PC-3 (cell line): ENCODE measurements at regions not wholly inside any gene's neighbourhood (a gene's known extent, or its start where the extent isn't known, plus 50 kb on each side); places are given as distances from the start of the nearest gene placed in this dataset.

Source experiments
- ATAC-seq: fragments of 200-7000 bp; cut with Tn5 transposase; 2 replicates; pipeline ENCODE4 v1.9.1; 2020; ENCODE audit warnings: mild to moderate bottlenecking, moderate library complexity
- BruUV-seq: library from RNA; stranded (reverse); fragments of 400-500 nt; replicated peaks from 2 replicates; lab custom pipeline; 2021; lab: Mats Ljungman, UMichigan
- CTCF ChIA-PET: fragments of 300-600 bp; sonication (Branson Sonifier 250); formaldehyde crosslinking; loops from one replicate; lab custom pipeline; 2022; ENCODE audit warnings: antibody characterized with exemption; lab: Charles Lee
- POLR2A ChIA-PET: fragments of 300-600 bp; sonication (Branson Sonifier 250); formaldehyde crosslinking; loops from one replicate; lab custom pipeline; 2022; ENCODE audit warnings: antibody characterized with exemption; ENCODE audit not compliant: unreplicated experiment; lab: Charles Lee
- DNase-seq: peaks from one replicate; pipeline ENCODE4 v3.0.0-alpha.2; 2015
- H2AFZ ChIP-seq: fragments of 300-600 bp; sonication (generic); 2 replicates; pipeline ENCODE4 v1.6.0; 2016; ENCODE audit warnings: antibody characterized with exemption, low read length
- H3F3A ChIP-seq: fragments of 300-600 bp; sonication (generic); one replicate; pipeline ENCODE4 v1.6.0; 2017; ENCODE audit warnings: antibody characterized with exemption, low read length, control low read depth, mild to moderate bottlenecking; ENCODE audit not compliant: unreplicated experiment
- H3K27ac ChIP-seq: fragments of 300-600 bp; sonication (generic); 2 replicates; pipeline ENCODE4 v1.5.1; 2016; ENCODE audit warnings: mild to moderate bottlenecking, low read length
- H3K27me3 ChIP-seq: fragments of 300-600 bp; sonication (generic); 2 replicates; pipeline ENCODE4 v1.6.1; 2016; ENCODE audit warnings: low read length, mixed read lengths
- H3K36me3 ChIP-seq: fragments of 300-600 bp; sonication (generic); 2 replicates; pipeline ENCODE4 v1.6.1; 2016; ENCODE audit warnings: low read depth, mixed run types, low read length, mixed read lengths
- H3K4me1 ChIP-seq: fragments of 300-600 bp; sonication (generic); 2 replicates; pipeline ENCODE4 v1.5.1; 2016; ENCODE audit warnings: low read length; ENCODE audit not compliant: insufficient read depth
- H3K4me2 ChIP-seq: fragments of 300-600 bp; sonication (generic); 2 replicates; pipeline ENCODE4 v1.6.0; 2016; ENCODE audit warnings: low read length
- H3K4me3 ChIP-seq: fragments of 300-600 bp; sonication (generic); 2 replicates; pipeline ENCODE4 v1.5.1; 2016; ENCODE audit warnings: mild to moderate bottlenecking, low read length, mixed read lengths
- H3K79me2 ChIP-seq: fragments of 300-600 bp; sonication (generic); 2 replicates; pipeline ENCODE4 v1.6.1; 2017; ENCODE audit warnings: low read length, mixed read lengths
- H3K9ac ChIP-seq: fragments of 300-600 bp; sonication (generic); 2 replicates; pipeline ENCODE4 v1.6.0; 2016; ENCODE audit warnings: mild to moderate bottlenecking, low read length
- H3K9me2 ChIP-seq: fragments of 300-600 bp; sonication (generic); replicated peaks from 2 replicates; pipeline ENCODE4 v1.6.1; 2016; ENCODE audit warnings: mixed run types, low read length, mixed read lengths
- H3K9me3 ChIP-seq: fragments of 300-600 bp; sonication (generic); 2 replicates; pipeline ENCODE4 v1.6.1; 2016; ENCODE audit warnings: low read length, mixed read lengths
- H4K20me1 ChIP-seq: fragments of 300-600 bp; sonication (generic); 2 replicates; pipeline ENCODE4 v1.6.1; 2016; ENCODE audit warnings: low read length, mixed read lengths
- CTCF ChIP-seq: fragments of 300-600 bp; sonication (generic); conservative IDR thresholded peaks from 2 replicates; pipeline ENCODE4 v1.5.1; 2017; ENCODE audit warnings: antibody characterized with exemption, low read depth, mild to moderate bottlenecking, low read length
- EZH2 ChIP-seq: fragments of 300-600 bp; sonication (generic); IDR thresholded peaks from one replicate; pipeline ENCODE4 v1.6.1; 2017; ENCODE audit warnings: antibody characterized with exemption, mild to moderate bottlenecking, low read length; ENCODE audit not compliant: unreplicated experiment
- EZH2phosphoT487 ChIP-seq: fragments of 300-600 bp; sonication (generic); IDR thresholded peaks from 2 replicates; pipeline ENCODE4 v1.6.1; 2018; ENCODE audit warnings: mild to moderate bottlenecking, antibody characterized with exemption, low read length, borderline replicate concordance
- intact Hi-C: fragments of 100-400 bp; cut with micrococcal nuclease; formaldehyde crosslinking; loops from 2 replicates; pipeline ENCODE4 v1.9.0; 2023

- Histone ChIP-seq H3K4me3 (no peak overlapping the region), H3K9me3 (no peaks in the 10 kb centered on the region), H3K27ac (peak overlapping the region; percentile 66), H3K79me2 (no peaks in the 10 kb centered on the region), H3K27me3 (no peaks in the 10 kb centered on the region), H3F3A (no peaks in the 10 kb centered on the region), H2AFZ (no peak overlapping the region), H3K4me1 (peaks cover 18% of the 10 kb centered on the region), H3K36me3 (no peaks in the 10 kb centered on the region), H3K9ac (peak overlapping the region; percentile 63), H4K20me1 (no peaks in the 10 kb centered on the region), H3K9me2 (no peaks in the 10 kb centered on the region), H3K4me2 (peak overlapping the region; percentile 15)
- POLR2A ChIA-PET: no interaction called here
- ATAC-seq: no peak
- TF ChIP-seq EZH2: no peak
- TF ChIP-seq CTCF: no peak
- no peak for TF ChIP-seq EZH2phosphoT487
- no TSS peak for BruUV-seq
- CTCF ChIA-PET: no interaction called here
- DNase-seq: no peak
- intact Hi-C loops: loop anchor here (2.0 to 5.0 kb wide), 2 partner anchors 108 to 422 kb away; no protein-coding TSS in a partner anchor
These were observed 725.4 kb upstream of the NR2F2 start for GRCh38 chr15:95605098-95605497.

DNA sequence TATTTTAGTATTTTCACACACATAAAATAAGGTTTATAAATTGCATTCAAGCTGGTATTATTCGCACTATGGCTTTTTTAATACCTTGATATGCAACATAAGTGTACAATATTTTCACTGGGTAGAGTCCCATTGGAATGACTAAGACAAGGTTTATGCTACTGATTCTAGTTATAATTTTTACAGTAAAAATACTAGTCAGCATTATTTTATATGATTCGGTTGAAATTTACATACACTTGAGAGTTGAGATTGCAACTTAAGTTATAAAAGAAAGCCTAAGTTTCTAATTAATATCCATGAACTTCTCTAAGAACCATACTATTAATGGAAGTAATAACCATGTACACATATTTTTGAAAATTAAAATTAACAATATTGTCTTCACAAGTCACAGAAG, 723.9 kb upstream of the NR2F2 start:
- BruUV-seq: no TSS peak
- Histone ChIP-seq H3K9ac (no peak overlapping the region), H3K4me1 (peaks cover 18% of the 10 kb centered on the region), H3K4me2 (no peak overlapping the region), H2AFZ (no peak overlapping the region), H3K36me3 (no peaks in the 10 kb centered on the region), H3K4me3 (no peak overlapping the region), H3F3A (no peaks in the 10 kb centered on the region), H3K9me2 (no peaks in the 10 kb centered on the region), H3K27me3 (no peaks in the 10 kb centered on the region), H4K20me1 (no peaks in the 10 kb centered on the region), H3K9me3 (no peaks in the 10 kb centered on the region), H3K27ac (no peak overlapping the region), H3K79me2 (no peaks in the 10 kb centered on the region)
- POLR2A ChIA-PET: no interaction called here
- TF ChIP-seq EZH2phosphoT487 (no peak), CTCF (no peak), EZH2 (no peak)
- intact Hi-C loops: loop anchor here (5.0 kb wide), 1 partner anchor 421 kb away; no protein-coding TSS in a partner anchor
- no peak for DNase-seq
- CTCF ChIA-PET: no interaction called here
- no peak for ATAC-seq

GRCh38 chr15:95608371-95608770, 722.1 kb upstream of the NR2F2 start:
- H4K20me1 ChIP-seq: no peaks in the 10 kb centered on the region
- H3K36me3 ChIP-seq: no peaks in the 10 kb centered on the region
- H3K9ac ChIP-seq: no peak overlapping the region
- H3K27ac ChIP-seq: peak overlapping the region; percentile 15; the same call in 1 of the 2 replicates
- H3F3A ChIP-seq: no peaks in the 10 kb centered on the region
- H3K4me2 ChIP-seq: no peak overlapping the region
- no peak overlapping the region for H3K4me3 ChIP-seq
- H2AFZ ChIP-seq: no peak overlapping the region
- no peaks in the 10 kb centered on the region for H3K79me2 ChIP-seq
- H3K27me3 ChIP-seq: no peaks in the 10 kb centered on the region
- no peak for TF ChIP-seq EZH2phosphoT487
- TF ChIP-seq EZH2: no peak
- no peak for TF ChIP-seq CTCF
- H3K9me3 ChIP-seq: no peaks in the 10 kb centered on the region
- peaks cover 18% of the 10 kb centered on the region for H3K4me1 ChIP-seq
- no peaks in the 10 kb centered on the region for H3K9me2 ChIP-seq
- no TSS peak for BruUV-seq
- ATAC-seq (no peak), DNase-seq (no peak)
- ChIA-PET POLR2A (no interaction called here), CTCF (no interaction called here)
- intact Hi-C loops: loop anchor here (5.0 kb wide), 1 partner anchor 419 kb away; no protein-coding TSS in a partner anchor
